Esophagus muscularis mucosa (tissue), 3 donors: ENCODE measurements at regions not wholly inside any gene's neighbourhood (a gene's known extent, or its start where the extent isn't known, plus 50 kb on each side); places are given as distances from the start of the nearest gene placed in this dataset.

ENCODE experiments used
- POLR2A ChIP-seq: fragments of 450-650 bp; IDR thresholded peaks from one replicate; pipeline ENCODE4 v1.6.1; 2017; ENCODE audit warnings: antibody characterized with exemption, moderate library complexity, mild to moderate bottlenecking, low read depth
- TF ChIP-seq, protein P1 (sequence below), 3 experiments: fragments of 200-600 bp in 2 of 3; fragments of 450-650 bp in 1 of 3; sonication (generic) in 2 of 3; IDR thresholded peaks; one replicate each; pipeline ENCODE4 v1.5.1; 2017 to 2019; ENCODE audit warnings: antibody characterized with exemption in 3 of 3, mild to moderate bottlenecking in 2 of 3, moderate library complexity in 1 of 3

DNA sequence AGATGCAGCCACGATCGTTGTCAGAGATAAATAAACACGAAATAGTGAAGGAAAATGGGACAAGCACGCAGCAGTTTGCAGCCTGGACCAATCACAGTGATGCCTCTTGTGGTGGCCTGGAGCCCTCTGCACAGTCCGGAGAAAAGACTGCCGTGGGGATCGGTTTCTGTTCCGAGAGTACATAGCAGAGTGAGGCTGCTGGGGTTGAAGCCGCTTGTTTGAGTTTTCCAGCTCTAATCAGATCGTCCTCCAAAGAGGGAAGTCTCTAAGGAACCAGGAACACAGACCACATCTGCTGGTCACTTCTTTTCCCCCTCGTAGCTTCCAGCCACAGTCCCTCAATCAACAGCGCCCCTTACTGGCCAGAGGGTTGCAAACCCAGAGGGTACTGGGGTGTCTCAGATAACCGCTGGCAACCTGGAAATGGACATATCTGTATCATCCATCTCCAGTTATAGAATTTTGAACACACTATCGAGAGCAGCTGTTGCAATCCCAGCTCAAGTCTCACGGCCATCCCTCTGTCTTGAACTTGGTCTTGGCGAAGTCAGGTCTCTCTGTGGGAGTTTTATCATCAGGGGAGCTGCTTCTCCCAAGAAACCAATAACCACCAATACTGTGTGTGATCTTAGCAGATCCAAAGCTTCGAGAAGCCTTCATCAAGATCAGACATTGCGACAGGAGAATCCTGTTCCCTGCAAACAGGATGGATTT lies 57.4 kb downstream of the OLIG1 start:
- TF ChIP-seq, protein P1, sequence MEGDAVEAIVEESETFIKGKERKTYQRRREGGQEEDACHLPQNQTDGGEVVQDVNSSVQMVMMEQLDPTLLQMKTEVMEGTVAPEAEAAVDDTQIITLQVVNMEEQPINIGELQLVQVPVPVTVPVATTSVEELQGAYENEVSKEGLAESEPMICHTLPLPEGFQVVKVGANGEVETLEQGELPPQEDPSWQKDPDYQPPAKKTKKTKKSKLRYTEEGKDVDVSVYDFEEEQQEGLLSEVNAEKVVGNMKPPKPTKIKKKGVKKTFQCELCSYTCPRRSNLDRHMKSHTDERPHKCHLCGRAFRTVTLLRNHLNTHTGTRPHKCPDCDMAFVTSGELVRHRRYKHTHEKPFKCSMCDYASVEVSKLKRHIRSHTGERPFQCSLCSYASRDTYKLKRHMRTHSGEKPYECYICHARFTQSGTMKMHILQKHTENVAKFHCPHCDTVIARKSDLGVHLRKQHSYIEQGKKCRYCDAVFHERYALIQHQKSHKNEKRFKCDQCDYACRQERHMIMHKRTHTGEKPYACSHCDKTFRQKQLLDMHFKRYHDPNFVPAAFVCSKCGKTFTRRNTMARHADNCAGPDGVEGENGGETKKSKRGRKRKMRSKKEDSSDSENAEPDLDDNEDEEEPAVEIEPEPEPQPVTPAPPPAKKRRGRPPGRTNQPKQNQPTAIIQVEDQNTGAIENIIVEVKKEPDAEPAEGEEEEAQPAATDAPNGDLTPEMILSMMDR (IDR thresholded peaks at IDR 0.05): peak; percentile 44 to 51 (median 49)
- TF ChIP-seq POLR2A: no peak
